Activated CD4-positive, alpha-beta T cell treated with anti-CD3 and anti-CD28 coated beads for 36 hours (primary cell): ENCODE measurements at regions not wholly inside any gene's neighbourhood (a gene's known extent, or its start where the extent isn't known, plus 50 kb on each side); places are given as distances from the start of the nearest gene placed in this dataset.
A peak's percentile ranks its signal among the peaks of the same experiment; 100 is the strongest.

ENCODE experiments used
- ATAC-seq: fragments of 200-7000 bp; cut with Tn5 transposase; one replicate; pipeline ENCODE4 v1.10.0; 2021; ENCODE audit warnings: mild to moderate bottlenecking, moderate library complexity
- CTCF ChIA-PET: fragments of 350-600 bp; sonication (Branson Sonifier 250); formaldehyde crosslinking; loops from one replicate; lab custom pipeline; 2021; ENCODE audit warnings: antibody characterized with exemption; lab: Charles Lee
- POLR2A ChIA-PET: fragments of 350-600 bp; sonication (Branson Sonifier 250); formaldehyde crosslinking; loops from one replicate; lab custom pipeline; 2021; ENCODE audit warnings: antibody characterized with exemption, inconsistent platforms; lab: Charles Lee
- DNase-seq: peaks from one replicate; pipeline ENCODE4 v3.0.0-alpha.2; 2020
- H3K27ac Mint-ChIP-seq: one replicate; pipeline ENCODE4 v1.8.0; 2021; ENCODE audit warnings: mixed read lengths
- H3K27me3 Mint-ChIP-seq: one replicate; pipeline ENCODE4 v1.8.0; 2021; ENCODE audit warnings: mixed read lengths
- H3K36me3 Mint-ChIP-seq: one replicate; pipeline ENCODE4 v1.8.0; 2021; ENCODE audit warnings: low read depth, mixed read lengths
- H3K4me1 Mint-ChIP-seq: one replicate; pipeline ENCODE4 v1.8.0; 2021; ENCODE audit warnings: mixed read lengths
- H3K4me3 Mint-ChIP-seq: one replicate; pipeline ENCODE4 v1.8.0; 2021; ENCODE audit warnings: mild to moderate bottlenecking, moderate library complexity, mixed read lengths
- H3K9me3 Mint-ChIP-seq: one replicate; pipeline ENCODE4 v1.8.0; 2021; ENCODE audit warnings: low read depth, mixed read lengths
- intact Hi-C, 2 experiments: fragments of 100-400 bp; cut with DNase I in 1 of 2; cut with micrococcal nuclease in 1 of 2; formaldehyde crosslinking; loops; one replicate each; pipeline versions ENCODE4 v1.14.2 to v1.15.1; 2022 to 2024; cut with DNase I, micrococcal nuclease

GRCh38 chr4:13980317-13981310 is 353.1 kb upstream of the BOD1L1 start:
- Mint-ChIP-seq H3K9me3 (peaks cover 4% of the 10 kb centered on the region), H3K4me3 (no peak overlapping the region), H3K27me3 (peaks cover 4% of the 10 kb centered on the region), H3K4me1 (peaks cover 8% of the 10 kb centered on the region), H3K36me3 (no peaks in the 10 kb centered on the region), H3K27ac (no peak overlapping the region)
- DNase-seq (peak; percentile 19), ATAC-seq (peak; percentile 65)
- POLR2A ChIA-PET: no interaction called here
- CTCF ChIA-PET: no interaction called here
- intact Hi-C loops: loop anchor here in 1 of 2 experiments (10.0 kb wide), 1 partner anchor 326 kb away; no protein-coding TSS in a partner anchor

GRCh38 chr4:13981499-13981898 is 354.0 kb upstream of the BOD1L1 start:
- no peak for ATAC-seq
- intact Hi-C loops: loop anchor here in 1 of 2 experiments (10.0 kb wide), 1 partner anchor 327 kb away; no protein-coding TSS in a partner anchor
- H3K4me3 Mint-ChIP-seq: no peak overlapping the region

GRCh38 chr4:13982010-13982409 is 354.5 kb upstream of the BOD1L1 start:
- Mint-ChIP-seq H3K27ac (no peak overlapping the region), H3K4me1 (peaks cover 8% of the 10 kb centered on the region), H3K9me3 (no peaks in the 10 kb centered on the region), H3K27me3 (peaks cover 4% of the 10 kb centered on the region), H3K36me3 (no peaks in the 10 kb centered on the region), H3K4me3 (no peak overlapping the region)
- CTCF ChIA-PET: no interaction called here
- POLR2A ChIA-PET: no interaction called here
- DNase-seq (no peak), ATAC-seq (no peak)
- intact Hi-C loops: loop anchor here in 1 of 2 experiments (10.0 kb wide), 1 partner anchor 327 kb away; no protein-coding TSS in a partner anchor

More at GRCh38 chr4:13981499-13981898, 354.0 kb upstream of the BOD1L1 start:
- ChIA-PET CTCF (no interaction called here), POLR2A (no interaction called here)
- peaks cover 8% of the 10 kb centered on the region for H3K4me1 Mint-ChIP-seq
- H3K36me3 Mint-ChIP-seq: no peaks in the 10 kb centered on the region
- DNase-seq: no peak
- no peak overlapping the region for H3K27ac Mint-ChIP-seq
- H3K27me3 Mint-ChIP-seq: peaks cover 4% of the 10 kb centered on the region
- H3K9me3 Mint-ChIP-seq: no peaks in the 10 kb centered on the region

- ChIA-PET POLR2A (no interaction called here), CTCF (no interaction called here)
- Mint-ChIP-seq H3K4me1 (peaks cover 8% of the 10 kb centered on the region), H3K36me3 (no peaks in the 10 kb centered on the region), H3K27ac (no peak overlapping the region), H3K27me3 (peaks cover 4% of the 10 kb centered on the region), H3K4me3 (no peak overlapping the region), H3K9me3 (no peaks in the 10 kb centered on the region)
- no peak for ATAC-seq
- intact Hi-C loops: loop anchor here in 1 of 2 experiments (10.0 kb wide), 1 partner anchor 328 kb away; no protein-coding TSS in a partner anchor
- no peak for DNase-seq
These were observed 355.8 kb upstream of the BOD1L1 start for GRCh38 chr4:13983189-13983790.

GRCh38 chr4:13984991-13985800 is 357.7 kb upstream of the BOD1L1 start:
- peaks cover 8% of the 10 kb centered on the region for H3K4me1 Mint-ChIP-seq
- ChIA-PET CTCF (no interaction called here), POLR2A (interaction anchor here (0.6 kb wide), 1 partner anchor 783 kb away, joined by 6 read pairs; no protein-coding TSS in a partner anchor)
- no peak overlapping the region for H3K4me3 Mint-ChIP-seq
- DNase-seq (no peak), ATAC-seq (no peak)
- H3K36me3 Mint-ChIP-seq: no peaks in the 10 kb centered on the region
- no peak overlapping the region for H3K27ac Mint-ChIP-seq
- intact Hi-C loops: loop anchor here in 1 of 2 experiments (10.0 kb wide), 1 partner anchor 330 kb away; no protein-coding TSS in a partner anchor
- no peaks in the 10 kb centered on the region for H3K9me3 Mint-ChIP-seq
- H3K27me3 Mint-ChIP-seq: peaks cover 4% of the 10 kb centered on the region

- Mint-ChIP-seq H3K27me3 (peaks cover 4% of the 10 kb centered on the region), H3K4me1 (peaks cover 8% of the 10 kb centered on the region), H3K27ac (no peak overlapping the region), H3K36me3 (no peaks in the 10 kb centered on the region), H3K9me3 (no peaks in the 10 kb centered on the region), H3K4me3 (no peak overlapping the region)
- intact Hi-C loops: loop anchor here in 1 of 2 experiments (10.0 kb wide), 1 partner anchor 331 kb away; no protein-coding TSS in a partner anchor
- DNase-seq (no peak), ATAC-seq (no peak)
- CTCF ChIA-PET: no interaction called here
- POLR2A ChIA-PET: no interaction called here
These were observed 358.3 kb upstream of the BOD1L1 start for GRCh38 chr4:13985837-13986236.

GRCh38 chr4:13986548-13986947 is 359.0 kb upstream of the BOD1L1 start:
- no peak overlapping the region for H3K27ac Mint-ChIP-seq
- intact Hi-C loops: loop anchor here in 1 of 2 experiments (10.0 kb wide), 1 partner anchor 332 kb away; no protein-coding TSS in a partner anchor
- no peak for ATAC-seq
- peaks cover 4% of the 10 kb centered on the region for H3K27me3 Mint-ChIP-seq
- CTCF ChIA-PET: no interaction called here
- no peak for DNase-seq
- no peaks in the 10 kb centered on the region for H3K9me3 Mint-ChIP-seq
- no peaks in the 10 kb centered on the region for H3K36me3 Mint-ChIP-seq
- no peak overlapping the region for H3K4me3 Mint-ChIP-seq
- POLR2A ChIA-PET: no interaction called here
- peaks cover 8% of the 10 kb centered on the region for H3K4me1 Mint-ChIP-seq

GRCh38 chr4:13988353-13989305 is 361.1 kb upstream of the BOD1L1 start:
- ChIA-PET CTCF (no interaction called here), POLR2A (no interaction called here)
- DNase-seq (no peak), ATAC-seq (no peak)
- Mint-ChIP-seq H3K4me1 (no peaks in the 10 kb centered on the region), H3K27me3 (no peaks in the 10 kb centered on the region), H3K36me3 (no peaks in the 10 kb centered on the region), H3K27ac (no peak overlapping the region), H3K4me3 (no peak overlapping the region), H3K9me3 (no peaks in the 10 kb centered on the region)
- intact Hi-C loops: loop anchor here in 1 of 2 experiments (10.0 kb wide), 1 partner anchor 334 kb away; no protein-coding TSS in a partner anchor

- no peaks in the 10 kb centered on the region for H3K4me1 Mint-ChIP-seq
- no peak overlapping the region for H3K27ac Mint-ChIP-seq
- DNase-seq (no peak), ATAC-seq (no peak)
- H3K36me3 Mint-ChIP-seq: no peaks in the 10 kb centered on the region
- ChIA-PET CTCF (no interaction called here), POLR2A (no interaction called here)
- intact Hi-C loops: loop anchor here in 1 of 2 experiments (10.0 kb wide), 1 partner anchor 335 kb away; no protein-coding TSS in a partner anchor
- H3K4me3 Mint-ChIP-seq: no peak overlapping the region
- H3K27me3 Mint-ChIP-seq: no peaks in the 10 kb centered on the region
- H3K9me3 Mint-ChIP-seq: no peaks in the 10 kb centered on the region
These were observed 362.0 kb upstream of the BOD1L1 start for GRCh38 chr4:13989501-13989900.
